CD4-positive, alpha-beta T cell (primary cell): ENCODE measurements at regions not wholly inside any gene's neighbourhood (a gene's known extent, or its start where the extent isn't known, plus 50 kb on each side); places are given as distances from the start of the nearest gene placed in this dataset.

ENCODE experiments used
- ATAC-seq: fragments of 200-7000 bp; cut with Tn5 transposase; one replicate; pipeline ENCODE4 v1.10.0; 2022; ENCODE audit warnings: mild to moderate bottlenecking; ENCODE audit not compliant: poor library complexity
- CTCF ChIA-PET: fragments of 350-600 bp; sonication (Branson Sonifier 250); formaldehyde crosslinking; loops from one replicate; lab custom pipeline; 2021; ENCODE audit warnings: antibody characterized with exemption, inconsistent platforms; lab: Charles Lee
- POLR2A ChIA-PET: fragments of 350-600 bp; sonication (Branson Sonifier 250); formaldehyde crosslinking; loops from one replicate; lab custom pipeline; 2021; ENCODE audit warnings: antibody characterized with exemption, inconsistent platforms; lab: Charles Lee
- DNase-seq, 14 experiments: peaks; one replicate each; pipeline ENCODE4 v3.0.0-alpha.2; 2013 to 2020; ENCODE audit warnings: mixed read lengths in 2 of 14
- H3K27ac ChIP-seq, 2 donors: one replicate each; pipeline versions ENCODE4 v1.5.1 to v1.7.0; 2013; ENCODE audit warnings: low read length in 2 of 2, low read depth in 1 of 2, mild to moderate bottlenecking in 1 of 2
- H3K27me3 ChIP-seq, 2 experiments: 1 replicate in 1 of 2; 2 replicates in 1 of 2; pipeline versions ENCODE4 v1.6.1 to v1.7.0; 2013; ENCODE audit warnings: low read length in 2 of 2, control low read depth in 1 of 2, mild to moderate bottlenecking in 1 of 2, moderate library complexity in 1 of 2; ENCODE audit not compliant: insufficient read depth in 2 of 2, control insufficient read depth in 1 of 2
- H3K36me3 ChIP-seq: one replicate; pipeline ENCODE4 v1.6.1; 2013; ENCODE audit warnings: low read length, control low read depth; ENCODE audit not compliant: insufficient read depth
- H3K4me1 ChIP-seq: one replicate; pipeline ENCODE4 v1.6.1; 2013; ENCODE audit warnings: low read length, control low read depth; ENCODE audit not compliant: insufficient read depth
- H3K4me3 ChIP-seq: one replicate; pipeline ENCODE4 v1.5.1; 2013; ENCODE audit warnings: mild to moderate bottlenecking, low read length, moderate library complexity
- H3K9me3 ChIP-seq, 2 experiments: 1 replicate in 1 of 2; 2 replicates in 1 of 2; pipeline versions ENCODE4 v1.6.1 to v1.7.0; 2013; ENCODE audit warnings: low read length in 2 of 2, mild to moderate bottlenecking in 2 of 2, control low read depth in 1 of 2, moderate library complexity in 1 of 2; ENCODE audit not compliant: control insufficient read depth in 1 of 2, insufficient read depth in 1 of 2
- H3K27ac Mint-ChIP-seq: one replicate; pipeline ENCODE4 v1.8.0; 2020; ENCODE audit warnings: mixed read lengths
- H3K27me3 Mint-ChIP-seq: one replicate; pipeline ENCODE4 v1.8.0; 2021; ENCODE audit warnings: mixed read lengths
- H3K36me3 Mint-ChIP-seq: one replicate; pipeline ENCODE4 v1.8.0; 2021; ENCODE audit warnings: low read depth, mixed read lengths
- H3K4me1 Mint-ChIP-seq: one replicate; pipeline ENCODE4 v1.8.0; 2021; ENCODE audit warnings: low read depth, mixed read lengths
- H3K4me3 Mint-ChIP-seq: one replicate; pipeline ENCODE4 v1.8.0; 2020; ENCODE audit warnings: mild to moderate bottlenecking, mixed read lengths
- H3K9me3 Mint-ChIP-seq: one replicate; pipeline ENCODE4 v1.8.0; 2020; ENCODE audit warnings: mixed read lengths
- intact Hi-C, 2 experiments: fragments of 100-400 bp; cut with DNase I in 1 of 2; cut with micrococcal nuclease in 1 of 2; formaldehyde crosslinking; loops; one replicate each; pipeline versions ENCODE4 v1.15.1 to v1.9.0; 2023 to 2025; cut with DNase I, micrococcal nuclease
- TF ChIP-seq, protein P1 (sequence below): fragments of 200-600 bp; IDR thresholded peaks from one replicate; pipeline ENCODE4 v1.8.0; 2022; ENCODE audit warnings: antibody characterized with exemption, mild to moderate bottlenecking

DNA sequence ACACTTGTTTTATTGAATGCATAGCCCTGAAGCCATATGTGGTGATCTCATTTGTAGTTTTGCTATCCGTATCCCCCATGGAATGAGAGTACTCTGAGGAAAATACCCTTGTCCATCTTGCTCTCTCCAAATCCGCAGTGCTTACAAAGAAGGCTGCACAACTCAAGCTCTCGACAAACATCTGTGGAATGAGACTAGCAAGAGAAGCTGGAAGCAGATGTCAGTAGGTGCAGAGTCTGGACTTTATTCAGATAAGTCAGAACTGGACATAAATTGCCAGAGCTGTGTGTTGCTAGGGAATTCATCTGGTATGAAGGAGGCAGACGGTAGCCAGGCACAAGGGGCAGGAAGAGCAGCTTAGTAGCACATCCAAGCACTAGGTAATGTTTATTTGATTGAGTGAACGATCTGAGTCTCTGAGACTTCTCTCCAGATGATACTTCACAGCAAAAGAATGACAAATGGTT, 1046.2 kb downstream of the XPNPEP1 start:
- Histone ChIP-seq H3K4me1 (no peaks in the 10 kb centered on the region), H3K36me3 (no peaks in the 10 kb centered on the region), H3K9me3 (no peaks in the 10 kb centered on the region), H3K27ac (no peak overlapping the region), H3K27me3 (no peaks in the 10 kb centered on the region), H3K4me3 (no peak overlapping the region)
- TF ChIP-seq, protein P1, sequence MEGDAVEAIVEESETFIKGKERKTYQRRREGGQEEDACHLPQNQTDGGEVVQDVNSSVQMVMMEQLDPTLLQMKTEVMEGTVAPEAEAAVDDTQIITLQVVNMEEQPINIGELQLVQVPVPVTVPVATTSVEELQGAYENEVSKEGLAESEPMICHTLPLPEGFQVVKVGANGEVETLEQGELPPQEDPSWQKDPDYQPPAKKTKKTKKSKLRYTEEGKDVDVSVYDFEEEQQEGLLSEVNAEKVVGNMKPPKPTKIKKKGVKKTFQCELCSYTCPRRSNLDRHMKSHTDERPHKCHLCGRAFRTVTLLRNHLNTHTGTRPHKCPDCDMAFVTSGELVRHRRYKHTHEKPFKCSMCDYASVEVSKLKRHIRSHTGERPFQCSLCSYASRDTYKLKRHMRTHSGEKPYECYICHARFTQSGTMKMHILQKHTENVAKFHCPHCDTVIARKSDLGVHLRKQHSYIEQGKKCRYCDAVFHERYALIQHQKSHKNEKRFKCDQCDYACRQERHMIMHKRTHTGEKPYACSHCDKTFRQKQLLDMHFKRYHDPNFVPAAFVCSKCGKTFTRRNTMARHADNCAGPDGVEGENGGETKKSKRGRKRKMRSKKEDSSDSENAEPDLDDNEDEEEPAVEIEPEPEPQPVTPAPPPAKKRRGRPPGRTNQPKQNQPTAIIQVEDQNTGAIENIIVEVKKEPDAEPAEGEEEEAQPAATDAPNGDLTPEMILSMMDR, result no peak
- Mint-ChIP-seq H3K4me1 (no peaks in the 10 kb centered on the region), H3K36me3 (no peaks in the 10 kb centered on the region), H3K27me3 (no peaks in the 10 kb centered on the region), H3K4me3 (no peak overlapping the region), H3K27ac (no peak overlapping the region), H3K9me3 (peaks cover 2% of the 10 kb centered on the region)
- ChIA-PET POLR2A (no interaction called here), CTCF (no interaction called here)
- ATAC-seq (no peak), DNase-seq (no peak)
- intact Hi-C loops, result no loop called here

DNA sequence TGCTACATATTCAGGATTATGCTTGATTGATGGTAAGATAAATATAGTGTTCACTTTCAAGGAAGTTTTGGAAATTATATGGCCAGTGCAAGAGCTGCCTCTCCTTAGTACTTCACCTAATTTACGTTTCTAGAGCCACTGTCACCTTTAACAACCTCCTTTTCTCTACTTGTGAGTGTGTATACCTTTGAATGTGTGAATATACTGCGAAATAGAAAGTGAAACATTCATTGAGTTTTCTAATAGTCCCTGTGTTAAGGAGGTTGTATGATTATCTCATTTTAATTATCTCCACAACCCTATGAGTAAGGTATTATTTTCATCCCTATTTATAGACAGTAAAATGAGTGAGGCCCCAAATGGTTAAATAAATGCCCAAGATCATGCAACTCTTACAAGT, 1050.5 kb downstream of the XPNPEP1 start:
- no peak overlapping the region for H3K4me3 ChIP-seq
- Mint-ChIP-seq H3K27ac (no peak overlapping the region), H3K9me3 (peaks cover 4% of the 10 kb centered on the region), H3K36me3 (no peaks in the 10 kb centered on the region), H3K4me3 (no peak overlapping the region), H3K27me3 (no peaks in the 10 kb centered on the region), H3K4me1 (no peaks in the 10 kb centered on the region)
- TF ChIP-seq, protein P1, result no peak
- H3K36me3 ChIP-seq, result no peaks in the 10 kb centered on the region
- no peaks in the 10 kb centered on the region for H3K4me1 ChIP-seq
- no peaks in the 10 kb centered on the region for H3K27me3 ChIP-seq
- no peak for ATAC-seq
- DNase-seq, result no peak
- intact Hi-C loops, result no loop called here
- H3K9me3 ChIP-seq, result no peaks in the 10 kb centered on the region
- POLR2A ChIA-PET, result no interaction called here
- CTCF ChIA-PET, result no interaction called here
- no peak overlapping the region for H3K27ac ChIP-seq

DNA sequence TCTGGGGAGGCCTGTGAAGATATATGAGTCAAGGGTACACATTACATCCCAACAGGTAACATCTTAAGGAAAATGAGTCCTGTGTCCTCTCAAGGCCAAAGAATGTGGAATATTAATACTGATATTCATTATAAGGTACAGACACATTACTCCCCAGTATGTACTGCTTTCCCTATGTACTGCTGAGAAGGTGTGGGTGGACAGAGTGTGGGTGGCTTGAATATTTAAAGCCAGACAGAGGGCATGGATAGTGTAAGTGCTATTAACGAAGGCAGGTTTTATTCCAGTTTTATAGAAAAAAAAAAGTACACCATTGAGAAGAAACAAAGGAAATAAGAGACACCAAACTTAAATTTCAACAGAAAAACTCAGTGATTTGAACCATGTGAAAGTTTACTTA, 1054.4 kb downstream of the XPNPEP1 start:
- H3K27ac Mint-ChIP-seq, result no peak overlapping the region
- H3K9me3 Mint-ChIP-seq, result peaks cover 8% of the 10 kb centered on the region
- CTCF ChIA-PET, result no interaction called here
- DNase-seq (no peak), ATAC-seq (no peak)
- no peaks in the 10 kb centered on the region for H3K4me1 ChIP-seq
- TF ChIP-seq, protein P1, result no peak
- intact Hi-C loops, result no loop called here
- no peaks in the 10 kb centered on the region for H3K9me3 ChIP-seq
- no peak overlapping the region for H3K4me3 ChIP-seq
- H3K36me3 ChIP-seq, result no peaks in the 10 kb centered on the region
- H3K27me3 ChIP-seq, result no peaks in the 10 kb centered on the region
- H3K36me3 Mint-ChIP-seq, result no peaks in the 10 kb centered on the region
- no peaks in the 10 kb centered on the region for H3K4me1 Mint-ChIP-seq
- H3K27ac ChIP-seq, result no peak overlapping the region
- POLR2A ChIA-PET, result no interaction called here
- H3K4me3 Mint-ChIP-seq, result no peak overlapping the region
- no peaks in the 10 kb centered on the region for H3K27me3 Mint-ChIP-seq
